ENCODE measurements at regions not wholly inside any gene's neighbourhood (a gene's known extent, or its start where the extent isn't known, plus 50 kb on each side); places are given as distances from the start of the nearest gene placed in this dataset.

DNA sequence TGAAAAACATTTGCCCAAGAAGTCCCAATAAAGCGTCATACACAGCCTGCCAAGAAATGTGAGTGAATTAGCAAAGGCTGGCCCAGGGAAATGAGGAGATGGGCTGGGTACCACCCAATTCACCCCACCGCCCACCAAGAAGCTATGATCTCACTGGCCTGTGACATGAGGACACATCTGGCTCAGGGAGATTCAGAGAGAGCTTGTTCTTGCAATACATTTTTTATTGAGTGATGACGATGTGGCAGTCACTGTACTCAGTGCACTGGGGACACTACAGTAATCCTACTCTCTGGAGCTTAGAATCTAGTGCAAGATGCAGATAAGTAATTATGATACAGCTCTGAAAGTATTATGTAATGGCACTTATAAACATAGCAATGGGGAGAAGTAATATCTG is 64.6 kb upstream of the IGFBP2 start:
- DNase-seq (ENCODE audit: low read depth): no peak
- no peak overlapping the region for H3K4me3 ChIP-seq (replicated peaks; ENCODE audit: low read depth, low read length)
- TF ChIP-seq, protein P1, sequence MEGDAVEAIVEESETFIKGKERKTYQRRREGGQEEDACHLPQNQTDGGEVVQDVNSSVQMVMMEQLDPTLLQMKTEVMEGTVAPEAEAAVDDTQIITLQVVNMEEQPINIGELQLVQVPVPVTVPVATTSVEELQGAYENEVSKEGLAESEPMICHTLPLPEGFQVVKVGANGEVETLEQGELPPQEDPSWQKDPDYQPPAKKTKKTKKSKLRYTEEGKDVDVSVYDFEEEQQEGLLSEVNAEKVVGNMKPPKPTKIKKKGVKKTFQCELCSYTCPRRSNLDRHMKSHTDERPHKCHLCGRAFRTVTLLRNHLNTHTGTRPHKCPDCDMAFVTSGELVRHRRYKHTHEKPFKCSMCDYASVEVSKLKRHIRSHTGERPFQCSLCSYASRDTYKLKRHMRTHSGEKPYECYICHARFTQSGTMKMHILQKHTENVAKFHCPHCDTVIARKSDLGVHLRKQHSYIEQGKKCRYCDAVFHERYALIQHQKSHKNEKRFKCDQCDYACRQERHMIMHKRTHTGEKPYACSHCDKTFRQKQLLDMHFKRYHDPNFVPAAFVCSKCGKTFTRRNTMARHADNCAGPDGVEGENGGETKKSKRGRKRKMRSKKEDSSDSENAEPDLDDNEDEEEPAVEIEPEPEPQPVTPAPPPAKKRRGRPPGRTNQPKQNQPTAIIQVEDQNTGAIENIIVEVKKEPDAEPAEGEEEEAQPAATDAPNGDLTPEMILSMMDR (IDR thresholded peaks at IDR 0.05; ENCODE audit: low read length, missing control alignments): no peak

DNA sequence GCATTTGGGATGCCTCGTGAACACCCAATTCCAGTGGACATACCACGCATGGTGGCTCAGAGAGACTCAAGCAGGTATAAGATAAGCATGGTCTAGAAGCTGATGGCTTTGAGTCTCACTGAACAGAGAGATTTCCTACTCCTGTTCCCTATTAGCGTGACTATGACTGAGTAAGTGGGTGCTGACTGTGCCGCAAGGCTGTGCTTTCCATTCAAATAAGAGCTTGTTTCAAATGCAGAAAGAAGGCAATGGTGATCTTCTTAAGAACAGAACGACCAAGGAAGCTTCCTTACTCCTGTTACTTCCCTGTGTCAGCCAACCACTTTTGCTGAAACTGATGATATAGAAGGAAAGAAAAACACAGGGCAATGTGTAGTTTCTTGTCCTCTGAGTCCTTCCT is 63.5 kb upstream of the IGFBP2 start:
- no peak overlapping the region for H3K4me3 ChIP-seq (replicated peaks; ENCODE audit: low read depth, low read length)
- DNase-seq (ENCODE audit: low read depth): no peak
- TF ChIP-seq, protein P1 (IDR thresholded peaks at IDR 0.05; ENCODE audit: low read length, missing control alignments): no peak

DNA sequence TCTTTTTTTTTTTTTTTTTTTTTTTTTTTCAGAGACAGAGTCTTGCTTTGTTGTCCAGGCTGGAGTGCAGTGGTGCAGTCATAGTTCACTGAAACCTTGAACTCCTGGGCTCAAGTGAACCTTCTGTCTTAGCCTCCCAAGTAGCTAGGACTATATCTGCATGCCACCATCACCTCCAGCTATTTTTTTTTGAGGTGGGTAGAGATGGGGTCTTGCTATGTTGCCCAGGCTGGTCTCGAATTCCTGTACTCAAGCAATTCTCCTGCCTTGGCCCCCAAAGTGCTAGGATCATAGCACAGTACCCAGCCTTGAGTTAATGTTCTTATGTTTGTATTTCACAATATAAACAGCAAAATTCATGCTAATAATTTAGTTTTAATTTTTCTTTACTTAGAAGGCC is 62.9 kb upstream of the IGFBP2 start:
- TF ChIP-seq, protein P1 (IDR thresholded peaks at IDR 0.05; ENCODE audit: low read length, missing control alignments): no peak
- no peak overlapping the region for H3K4me3 ChIP-seq (replicated peaks; ENCODE audit: low read depth, low read length)
- no peak for DNase-seq (ENCODE audit: low read depth)

DNA sequence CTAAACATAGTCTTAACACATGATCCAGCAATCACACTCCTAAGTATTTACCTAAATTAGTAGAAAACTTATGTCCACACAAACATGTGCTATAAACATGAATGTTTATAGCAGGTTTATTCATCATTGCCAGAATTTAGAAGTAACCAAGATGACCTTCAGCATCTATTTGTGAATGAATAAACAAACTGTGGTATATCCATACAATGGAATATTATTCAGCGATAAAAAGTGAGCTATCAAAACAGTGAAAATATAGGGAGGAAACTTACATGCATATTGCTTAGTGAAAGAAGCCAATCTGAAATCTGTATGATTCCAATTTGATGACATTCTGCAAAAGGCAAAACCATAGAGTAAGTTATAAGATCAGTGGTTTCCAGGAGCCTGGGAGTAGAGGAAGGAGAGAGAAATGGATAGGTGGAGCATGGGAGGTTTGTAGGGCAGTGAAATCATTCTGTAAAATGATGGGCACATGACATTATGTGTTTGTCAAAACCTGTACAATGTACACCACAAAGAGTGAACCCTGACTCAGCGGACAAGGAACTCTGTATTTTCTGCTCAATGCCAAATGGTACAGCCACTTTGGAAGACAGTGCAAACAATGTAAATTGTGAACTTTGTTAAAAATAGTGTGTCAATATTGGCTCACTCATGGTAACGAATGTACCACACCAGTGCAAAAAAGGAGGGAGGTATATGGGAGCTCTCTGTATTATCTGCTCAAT is 61.9 kb upstream of the IGFBP2 start:
- TF ChIP-seq, protein P1 (IDR thresholded peaks at IDR 0.05; ENCODE audit: low read length, missing control alignments): no peak
- H3K4me3 ChIP-seq (replicated peaks; ENCODE audit: low read depth, low read length): no peak overlapping the region
- DNase-seq (ENCODE audit: low read depth): no peak

DNA sequence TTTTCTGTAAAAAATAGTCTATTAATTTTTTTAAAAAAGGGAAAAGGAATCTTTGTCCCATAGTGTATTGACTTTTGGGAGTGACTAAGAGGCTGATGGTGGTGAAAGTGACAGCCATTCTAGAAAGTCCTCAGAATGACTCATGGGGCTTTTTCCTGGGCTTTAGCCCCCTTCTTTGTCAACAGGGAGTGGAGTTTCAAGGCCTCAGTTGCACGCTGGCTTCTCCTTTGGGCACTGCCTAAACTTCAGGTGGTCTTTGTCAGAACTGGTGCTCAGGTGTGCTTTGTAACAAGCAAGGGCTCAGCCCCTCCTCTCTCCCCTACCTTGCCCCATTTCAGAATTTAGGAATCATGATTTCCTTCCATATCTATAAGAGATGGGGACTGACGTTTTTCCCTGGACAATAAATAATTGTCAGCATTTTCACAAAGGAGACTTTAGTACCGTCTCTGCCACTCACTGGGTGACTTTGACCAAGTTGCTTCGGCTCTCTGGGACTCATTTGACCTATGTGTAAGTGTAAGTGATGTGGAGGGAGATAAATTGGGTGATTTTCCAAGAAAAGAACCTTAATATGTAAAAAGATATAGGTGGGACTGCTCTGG is 61.2 kb upstream of the IGFBP2 start:
- TF ChIP-seq, protein P1 (IDR thresholded peaks at IDR 0.05; ENCODE audit: low read length, missing control alignments): no peak
- DNase-seq (ENCODE audit: low read depth): no peak
- no peak overlapping the region for H3K4me3 ChIP-seq (replicated peaks; ENCODE audit: low read depth, low read length)

DNA sequence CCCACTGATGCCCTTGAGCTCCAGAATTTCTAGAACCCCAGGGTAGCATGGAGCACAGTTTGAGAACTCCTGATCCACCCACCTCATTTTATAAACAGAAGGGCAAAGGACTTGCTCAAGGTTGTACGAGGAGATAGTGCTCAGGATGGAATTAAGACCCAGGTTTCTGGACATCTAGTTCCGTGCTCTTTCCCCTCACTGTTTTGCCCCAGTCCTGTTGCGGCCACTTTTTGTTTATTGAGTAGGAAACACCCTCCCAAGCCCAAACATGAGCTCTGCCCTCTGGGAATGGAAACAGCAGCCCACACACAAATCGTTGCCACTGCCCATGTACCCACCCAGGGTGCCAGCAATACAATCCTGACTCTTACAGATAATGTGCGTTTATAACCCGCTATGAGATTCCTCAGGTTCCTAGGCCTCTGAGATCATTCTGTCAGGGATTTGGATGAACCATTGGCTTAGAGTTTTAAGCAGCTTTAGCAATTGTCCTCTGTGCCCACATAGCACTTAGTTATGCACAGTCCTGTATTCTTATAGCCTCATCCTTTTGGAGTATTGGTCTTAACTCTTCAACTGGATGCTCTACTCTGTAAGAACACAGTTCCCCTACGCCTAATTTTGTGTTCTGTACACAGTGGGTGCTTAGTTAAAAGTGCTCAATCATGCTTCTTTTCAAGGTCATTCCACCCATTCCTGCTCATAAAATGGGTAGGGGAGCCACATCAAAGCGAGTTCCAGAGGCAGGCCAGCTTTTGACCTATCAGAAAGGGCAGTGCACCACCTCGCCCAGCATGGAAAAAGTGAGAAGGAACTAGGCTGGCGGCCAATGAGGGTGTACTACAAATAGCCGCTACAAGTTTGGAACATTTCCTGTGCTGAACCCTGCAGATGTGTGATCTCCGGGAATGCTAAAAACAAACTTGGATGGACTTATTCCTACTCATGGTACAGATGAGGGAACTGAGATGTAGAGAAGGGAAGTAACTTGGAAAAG is 60.3 kb upstream of the IGFBP2 start:
- TF ChIP-seq, protein P1 (IDR thresholded peaks at IDR 0.05; ENCODE audit: low read length, missing control alignments): no peak
- peak; percentile 55 for DNase-seq (ENCODE audit: low read depth)
- no peak overlapping the region for H3K4me3 ChIP-seq (replicated peaks; ENCODE audit: low read depth, low read length)

All from fibroblast of pulmonary artery (primary cell).